Transverse colon (tissue), 4 donors: ENCODE measurements at regions not wholly inside any gene's neighbourhood (a gene's known extent, or its start where the extent isn't known, plus 50 kb on each side); places are given as distances from the start of the nearest gene placed in this dataset.

Experiments
- DNase-seq: peaks from one replicate; pipeline ENCODE4 v3.0.0-alpha.2; 2019
- H3K27ac ChIP-seq, 4 donors: fragments of 200-600 bp; sonication (generic); 2 replicates each; pipeline ENCODE4 v1.5.1; 2016 to 2018; ENCODE audit warnings: inconsistent platforms in 4 of 4
- H3K27me3 ChIP-seq: fragments of 200-600 bp; sonication (generic); 2 replicates; pipeline ENCODE4 v1.5.1; 2017; ENCODE audit warnings: inconsistent platforms
- H3K36me3 ChIP-seq, 4 donors: fragments of 200-600 bp; sonication (generic); 2 replicates each; pipeline ENCODE4 v1.5.1; 2017 to 2019; ENCODE audit warnings: inconsistent platforms in 4 of 4
- H3K4me1 ChIP-seq, 4 donors: fragments of 200-600 bp; sonication (generic); 2 replicates each; pipeline ENCODE4 v1.5.1; 2017 to 2020; ENCODE audit warnings: inconsistent platforms in 4 of 4
- H3K4me3 ChIP-seq, 4 donors: fragments of 200-600 bp; sonication (generic); 1 replicate in 1 of 4; 2 replicates in 3 of 4; pipeline versions ENCODE4 v1.5.1 to v1.6.1; 2017 to 2019; ENCODE audit warnings: inconsistent platforms in 4 of 4
- H3K9me3 ChIP-seq, 2 donors: fragments of 200-600 bp; sonication (generic); 2 replicates each; pipeline ENCODE4 v1.5.1; 2017 to 2019; ENCODE audit warnings: inconsistent platforms in 2 of 2
- CTCF ChIP-seq, 5 experiments: fragments of 200-600 bp in 3 of 5; fragments of 450-650 bp in 2 of 5; sonication (generic) in 3 of 5; IDR thresholded peaks; 1 replicate in 2 of 5; 2 replicates in 3 of 5; pipeline ENCODE4 v1.5.1; 2016 to 2017; ENCODE audit warnings: antibody characterized with exemption in 5 of 5, inconsistent platforms in 3 of 5, mild to moderate bottlenecking in 2 of 5, moderate library complexity in 1 of 5
- EP300 ChIP-seq: sonication (generic); formaldehyde crosslinking; IDR thresholded peaks from one replicate; pipeline ENCODE4 v1.6.1; 2017; ENCODE audit warnings: antibody characterized with exemption, low read depth
- POLR2A ChIP-seq: fragments of 450-650 bp; IDR thresholded peaks from one replicate; pipeline ENCODE4 v1.6.1; 2016; ENCODE audit warnings: antibody characterized with exemption, mild to moderate bottlenecking, moderate library complexity
- POLR2AphosphoS5 ChIP-seq, 3 donors: sonication (generic); formaldehyde crosslinking; IDR thresholded peaks; one replicate each; pipeline ENCODE4 v1.6.1; 2016; ENCODE audit warnings: antibody characterized with exemption in 3 of 3
- WGBS, 2 donors: methylation state at CpG; one replicate each; pipeline ENCODE4 v1.1.5; 2018; ENCODE audit warnings: low coverage in 1 of 2; 5-methylcytosine and 5-hydroxymethylcytosine counted together
- in situ Hi-C, 4 donors: fragments of 200-750 bp; cut with MboI; loops; one replicate each; pipeline versions ENCODE4 v1.15.0 to v1.15.1; 2017; ENCODE audit warnings: low sequenced_read_pairs in 3 of 4, low pct_ligation_motif_present in 1 of 4, low pct_unique_long_range_greater_than_20kb in 1 of 4
- intact Hi-C: fragments of 100-400 bp; cut with DNase I; formaldehyde crosslinking; loops from one replicate; pipeline ENCODE4 v1.15.1; 2023; ENCODE audit warnings: low total_unique reads

DNA sequence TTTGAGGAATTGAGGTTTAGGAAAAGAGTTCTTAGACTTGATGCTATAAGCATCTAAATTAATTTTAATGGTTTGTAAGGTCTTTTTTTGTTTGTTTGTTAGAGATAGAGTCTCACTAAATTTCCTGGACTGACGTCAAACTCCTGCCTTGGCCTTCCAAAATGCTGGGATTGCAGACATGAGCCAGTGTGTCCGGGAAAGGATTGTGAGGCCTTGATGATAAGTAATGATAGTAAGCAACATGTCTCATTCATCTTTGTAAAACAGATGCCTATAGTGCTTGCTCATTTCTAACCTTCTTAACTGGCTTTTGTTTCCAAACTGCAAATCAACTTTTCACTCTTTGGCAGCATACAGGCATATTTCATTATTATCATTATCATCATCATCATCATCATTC is 176.0 kb upstream of the KCND2 start:
- Histone ChIP-seq H3K9me3 (no peaks in the 10 kb centered on the region), H3K27me3 (no peaks in the 10 kb centered on the region), H3K4me1 (no peaks in the 10 kb centered on the region), H3K27ac (no peak overlapping the region), H3K4me3 (no peak overlapping the region), H3K36me3 (no peaks in the 10 kb centered on the region)
- 76 to 81% methylated on average over 2 of the region's 2 CpGs for WGBS, 2 donors
- no peak for DNase-seq
- intact Hi-C loops (no loop called here), in situ Hi-C loops (no loop called here)
- no peak for TF ChIP-seq EP300
- TF ChIP-seq POLR2A, result no peak
- no peak for TF ChIP-seq POLR2AphosphoS5 (IDR thresholded peaks at IDR 0.05)
- no peak for TF ChIP-seq CTCF (IDR thresholded peaks at IDR 0.05)

DNA sequence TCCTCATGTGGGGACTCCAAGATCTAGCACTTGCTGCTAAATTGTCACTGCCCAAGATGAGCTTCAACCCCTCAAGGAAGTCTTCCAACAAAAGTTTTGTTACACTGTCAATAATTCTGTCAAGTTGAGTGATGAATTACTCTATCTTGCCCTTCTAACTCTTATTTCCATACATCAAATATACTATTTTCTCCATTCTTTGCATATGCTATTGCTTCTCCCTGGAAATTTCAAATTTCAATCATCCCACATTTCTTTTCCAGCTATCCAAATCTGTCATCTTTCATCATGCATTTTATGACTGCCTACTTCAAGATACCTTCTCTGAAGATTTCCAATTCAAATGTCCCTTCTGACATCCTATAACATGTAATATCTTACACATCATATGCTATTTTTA is 175.2 kb upstream of the KCND2 start:
- Histone ChIP-seq H3K27me3 (no peaks in the 10 kb centered on the region), H3K4me3 (no peak overlapping the region), H3K36me3 (no peaks in the 10 kb centered on the region), H3K9me3 (no peaks in the 10 kb centered on the region), H3K27ac (no peak overlapping the region), H3K4me1 (no peaks in the 10 kb centered on the region)
- intact Hi-C loops (no loop called here), in situ Hi-C loops (no loop called here)
- DNase-seq, result no peak
- TF ChIP-seq POLR2A (no peak), CTCF (IDR thresholded peaks at IDR 0.05) (no peak), EP300 (no peak), POLR2AphosphoS5 (IDR thresholded peaks at IDR 0.05) (no peak)

GRCh38 chr7:120108376-120108775 is 164.6 kb upstream of the KCND2 start:
- no peak for DNase-seq
- H3K27ac ChIP-seq, result no peak overlapping the region
- intact Hi-C loops, result no loop called here
- TF ChIP-seq EP300 (no peak), CTCF (IDR thresholded peaks at IDR 0.05) (no peak)
- no peaks in the 10 kb centered on the region for H3K27me3 ChIP-seq
- no peak overlapping the region for H3K4me3 ChIP-seq
- H3K9me3 ChIP-seq, result peaks cover 3 to 4% of the 10 kb centered on the region in 2 donors
- in situ Hi-C loops, result no loop called here
- no peaks in the 10 kb centered on the region for H3K4me1 ChIP-seq
- H3K36me3 ChIP-seq, result no peaks in the 10 kb centered on the region

DNA sequence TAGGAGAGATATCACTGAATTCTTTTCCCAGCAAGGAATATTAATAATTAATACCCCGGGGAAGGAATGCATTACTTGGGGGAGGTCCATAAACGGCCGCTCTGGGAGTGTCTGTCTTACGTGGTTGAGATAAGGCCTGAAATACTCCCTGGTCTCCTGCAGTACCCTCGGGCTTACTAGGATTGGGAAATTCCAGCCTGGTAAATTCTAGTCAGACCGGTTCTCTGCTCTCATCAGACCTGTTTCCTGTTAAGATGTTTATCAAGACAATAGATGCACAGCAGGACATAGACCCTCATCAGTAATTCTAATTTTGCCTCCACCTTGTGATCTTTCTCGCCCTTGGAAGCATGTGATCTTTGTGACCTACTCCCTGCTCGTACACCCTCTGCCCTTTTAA is 162.8 kb upstream of the KCND2 start:
- no peaks in the 10 kb centered on the region for H3K4me1 ChIP-seq
- peaks cover 3 to 4% of the 10 kb centered on the region in 2 donors for H3K9me3 ChIP-seq
- DNase-seq, result no peak
- no peaks in the 10 kb centered on the region for H3K27me3 ChIP-seq
- in situ Hi-C loops, result no loop called here
- intact Hi-C loops, result no loop called here
- H3K36me3 ChIP-seq, result no peaks in the 10 kb centered on the region
- TF ChIP-seq EP300 (no peak), POLR2AphosphoS5 (IDR thresholded peaks at IDR 0.05) (no peak), CTCF (IDR thresholded peaks at IDR 0.05) (no peak), POLR2A (no peak)
- 70 to 71% methylated on average over 1 to 8 of the region's 8 CpGs for WGBS, 2 donors
- H3K27ac ChIP-seq, result no peak overlapping the region
- H3K4me3 ChIP-seq, result no peak overlapping the region
